NT2/D1 (cell line): ENCODE measurements at regions not wholly inside any gene's neighbourhood (a gene's known extent, or its start where the extent isn't known, plus 50 kb on each side); places are given as distances from the start of the nearest gene placed in this dataset.

Experiments
- DNase-seq: peaks from one replicate; pipeline ENCODE4 v3.0.0-alpha.2; 2011; ENCODE audit warnings: low read depth, low spot score
- H3K27me3 ChIP-seq: 2 replicates; pipeline ENCODE4 v1.6.0; 2011; ENCODE audit warnings: mild to moderate bottlenecking; ENCODE audit not compliant: insufficient read length, insufficient read depth
- H3K36me3 ChIP-seq: 2 replicates; pipeline ENCODE4 v1.6.1; 2011; ENCODE audit warnings: mild to moderate bottlenecking, low read length, mixed read lengths; ENCODE audit not compliant: insufficient read depth, insufficient read length
- H3K4me1 ChIP-seq: 2 replicates; pipeline ENCODE4 v1.5.1; 2011; ENCODE audit not compliant: insufficient read depth, insufficient read length
- H3K4me3 ChIP-seq: 2 replicates; pipeline ENCODE4 v1.5.1; 2011; ENCODE audit warnings: low read depth; ENCODE audit not compliant: insufficient read length
- H3K9ac ChIP-seq: 2 replicates; pipeline ENCODE4 v1.6.0; 2011; ENCODE audit warnings: low read depth; ENCODE audit not compliant: insufficient read length
- H3K9me3 ChIP-seq: 2 replicates; pipeline ENCODE4 v1.5.1; 2011; ENCODE audit warnings: mild to moderate bottlenecking, low read length; ENCODE audit not compliant: insufficient read depth
- SUZ12 ChIP-seq: IDR thresholded peaks from 2 replicates; pipeline ENCODE4 v1.6.1; 2011; ENCODE audit not compliant: insufficient read length, insufficient read depth; ENCODE audit errors: extremely low read depth
- YY1 ChIP-seq: IDR thresholded peaks from 2 replicates; pipeline ENCODE4 v1.6.1; 2011; ENCODE audit not compliant: insufficient read length, insufficient read depth
- ZNF274 ChIP-seq: IDR thresholded peaks from 2 replicates; pipeline ENCODE4 v1.6.1; 2011; ENCODE audit warnings: mild to moderate bottlenecking, low read depth, low read length

- Histone ChIP-seq H3K9ac (no peak overlapping the region), H3K36me3 (no peaks in the 10 kb centered on the region), H3K27me3 (no peaks in the 10 kb centered on the region), H3K4me3 (no peak overlapping the region), H3K4me1 (no peaks in the 10 kb centered on the region), H3K9me3 (peaks cover 15% of the 10 kb centered on the region)
- no peak for TF ChIP-seq YY1
- TF ChIP-seq SUZ12, result no peak
- no peak for TF ChIP-seq ZNF274
- no peak for DNase-seq
Measured at GRCh38 chr2:239700686-239701345, 300.0 kb upstream of the HDAC4 start.

- no peak overlapping the region for H3K9ac ChIP-seq
- H3K4me3 ChIP-seq, result no peak overlapping the region
- DNase-seq, result no peak
- no peaks in the 10 kb centered on the region for H3K4me1 ChIP-seq
- no peaks in the 10 kb centered on the region for H3K36me3 ChIP-seq
- no peaks in the 10 kb centered on the region for H3K9me3 ChIP-seq
- H3K27me3 ChIP-seq, result no peaks in the 10 kb centered on the region
- TF ChIP-seq ZNF274 (no peak), SUZ12 (no peak), YY1 (no peak)
Measured at GRCh38 chr2:239697399-239698164, 296.8 kb upstream of the HDAC4 start.

GRCh38 chr2:239696559-239697207 is 295.9 kb upstream of the HDAC4 start:
- Histone ChIP-seq H3K4me3 (no peak overlapping the region), H3K36me3 (no peaks in the 10 kb centered on the region), H3K4me1 (peaks cover 4% of the 10 kb centered on the region), H3K9ac (no peak overlapping the region), H3K9me3 (no peaks in the 10 kb centered on the region), H3K27me3 (no peaks in the 10 kb centered on the region)
- DNase-seq, result no peak
- TF ChIP-seq SUZ12, result no peak
- TF ChIP-seq ZNF274, result no peak
- TF ChIP-seq YY1, result no peak

GRCh38 chr2:239695728-239696240 is 295.0 kb upstream of the HDAC4 start:
- H3K36me3 ChIP-seq, result no peaks in the 10 kb centered on the region
- H3K9ac ChIP-seq, result no peak overlapping the region
- H3K9me3 ChIP-seq, result no peaks in the 10 kb centered on the region
- no peak for DNase-seq
- no peaks in the 10 kb centered on the region for H3K27me3 ChIP-seq
- TF ChIP-seq SUZ12 (no peak), ZNF274 (no peak), YY1 (no peak)
- no peak overlapping the region for H3K4me3 ChIP-seq
- H3K4me1 ChIP-seq, result peaks cover 4% of the 10 kb centered on the region

- no peaks in the 10 kb centered on the region for H3K27me3 ChIP-seq
- no peaks in the 10 kb centered on the region for H3K36me3 ChIP-seq
- H3K4me1 ChIP-seq, result peaks cover 4% of the 10 kb centered on the region
- no peak overlapping the region for H3K9ac ChIP-seq
- H3K4me3 ChIP-seq, result no peak overlapping the region
- DNase-seq, result no peak
- no peak for TF ChIP-seq YY1
- no peak for TF ChIP-seq ZNF274
- TF ChIP-seq SUZ12, result no peak
- H3K9me3 ChIP-seq, result no peaks in the 10 kb centered on the region
Measured at GRCh38 chr2:239695106-239695727, 294.4 kb upstream of the HDAC4 start.

GRCh38 chr2:239694487-239694886 is 293.7 kb upstream of the HDAC4 start:
- H3K27me3 ChIP-seq, result no peaks in the 10 kb centered on the region
- H3K36me3 ChIP-seq, result no peaks in the 10 kb centered on the region
- H3K4me3 ChIP-seq, result no peak overlapping the region
- TF ChIP-seq SUZ12 (no peak), YY1 (no peak), ZNF274 (no peak)
- H3K9me3 ChIP-seq, result no peaks in the 10 kb centered on the region
- no peak for DNase-seq
- H3K9ac ChIP-seq, result no peak overlapping the region
- H3K4me1 ChIP-seq, result peaks cover 4% of the 10 kb centered on the region
